Esophagus mucosa (tissue), 1 donor: ENCODE measurements at regions not wholly inside any gene's neighbourhood (a gene's known extent, or its start where the extent isn't known, plus 50 kb on each side); places are given as distances from the start of the nearest gene placed in this dataset.
"Not testable (repeated sequence)": the region's sequence is repeated elsewhere in the genome, so short reads cannot be mapped to it uniquely, and the experiment has no call there.

Experiments
- ATAC-seq: fragments of 200-7000 bp; cut with Tn5 transposase; one replicate; pipeline ENCODE4 v1.9.1; 2020
- donor health status: DM: yes; HTN: yes; CAD: no.

DNA sequence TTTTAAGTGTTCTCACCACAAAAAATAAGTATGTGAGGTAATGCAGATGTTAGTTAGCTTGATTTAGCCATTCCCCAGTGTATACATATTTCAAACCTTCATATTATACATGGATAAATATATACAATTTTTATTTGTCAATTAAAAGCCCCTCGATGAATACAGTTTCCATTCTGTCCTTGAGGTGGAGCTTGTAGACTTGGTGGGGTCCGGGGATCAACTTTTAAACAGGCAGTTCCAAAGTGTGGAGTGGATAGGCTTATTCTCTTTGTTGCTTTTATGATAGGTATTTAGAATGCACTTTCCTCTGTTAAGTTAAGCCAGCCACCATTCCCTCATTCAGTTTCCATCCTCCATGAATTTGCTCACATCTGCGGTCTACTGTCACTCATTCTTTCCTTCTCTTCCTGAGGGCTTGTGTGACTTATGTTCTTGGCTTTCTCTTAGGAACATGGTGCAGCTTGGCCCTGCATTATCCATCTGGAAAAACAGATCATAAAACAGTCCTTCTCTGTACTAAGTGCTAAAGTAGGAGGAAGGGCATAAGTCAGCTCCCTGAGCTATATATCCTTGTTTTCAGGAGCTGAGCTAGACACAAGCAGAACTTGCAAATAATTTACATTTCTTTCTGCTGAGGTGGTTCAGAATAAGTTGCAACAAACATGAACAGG, 149.1 kb downstream of the NFKBIZ start:
- ATAC-seq, result no peak

DNA sequence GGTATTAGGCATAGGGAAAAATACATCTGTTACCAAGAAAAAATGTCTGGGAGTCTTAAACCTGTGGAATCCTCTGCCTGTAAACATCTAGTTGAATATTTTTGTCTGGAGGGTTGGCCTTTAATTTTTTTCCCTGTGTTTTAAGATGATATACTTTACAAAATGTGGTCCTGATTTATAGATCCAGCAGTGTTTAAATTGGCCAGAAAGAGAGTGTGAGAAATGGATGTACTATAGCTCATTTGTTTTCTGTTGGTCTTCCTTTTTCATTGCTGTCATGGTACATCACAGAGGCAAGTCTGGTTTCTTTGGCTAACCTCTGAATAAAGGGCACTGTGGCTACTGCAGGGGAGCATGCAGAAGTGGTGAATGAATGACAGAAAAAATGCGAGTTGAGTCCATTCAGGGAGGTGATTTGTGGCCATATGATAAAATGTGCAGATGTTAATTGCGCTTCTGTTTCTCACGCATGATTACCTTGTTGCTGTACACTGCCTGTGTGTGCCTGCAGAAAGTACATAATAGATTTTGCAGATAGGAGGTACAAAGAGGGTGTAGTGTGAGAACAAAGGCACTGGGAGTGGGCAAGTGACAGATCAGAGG, 150.0 kb downstream of the NFKBIZ start:
- ATAC-seq, result peak; percentile 32

DNA sequence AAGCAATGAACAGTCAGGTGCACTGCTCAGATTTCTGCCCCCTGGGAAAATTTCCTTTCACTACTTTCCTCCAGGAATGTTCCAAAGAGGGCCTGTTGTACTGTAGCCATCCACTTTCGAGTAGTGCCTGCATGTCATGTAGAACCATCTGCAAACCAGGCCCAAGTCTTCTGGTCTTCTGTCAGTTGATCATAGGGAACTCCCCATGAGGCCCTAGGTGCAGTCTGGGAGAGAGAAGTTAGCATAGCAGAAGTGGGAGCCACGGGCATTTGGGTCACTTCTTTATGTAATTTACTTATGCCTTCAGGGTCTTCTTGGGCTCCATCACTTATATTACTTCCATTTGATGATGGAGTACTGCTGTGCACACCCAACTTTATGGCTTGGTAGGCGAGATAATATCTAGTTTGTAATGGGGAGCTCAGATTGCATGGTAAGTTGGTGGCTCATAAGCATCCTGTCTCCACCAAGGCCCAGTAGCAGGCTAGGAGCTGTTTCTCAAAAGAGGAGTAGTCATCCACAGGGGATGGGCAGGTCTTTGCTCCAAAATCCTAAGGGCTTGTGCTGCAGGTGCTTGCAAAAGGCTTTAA, 151.4 kb downstream of the NFKBIZ start:
- peak; percentile 69 for ATAC-seq

DNA sequence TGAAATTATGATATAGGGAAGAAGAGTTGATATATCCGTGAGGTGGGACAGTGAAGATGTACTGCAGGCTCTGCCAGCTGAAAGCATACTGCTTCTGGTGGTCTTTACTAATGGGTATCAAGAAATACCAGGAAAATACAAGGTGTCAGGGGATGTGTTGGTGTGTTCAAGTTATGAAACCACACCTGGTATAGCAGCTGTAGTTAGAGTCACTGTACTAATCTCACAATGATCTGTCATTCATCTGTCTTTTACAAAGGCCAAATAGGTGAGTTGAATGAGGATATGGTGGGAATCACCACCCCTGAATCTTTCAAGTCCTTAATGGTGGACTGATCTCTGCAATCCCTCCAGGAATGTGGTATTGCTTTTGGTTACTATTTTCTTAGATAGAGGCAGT, 152.7 kb downstream of the NFKBIZ start:
- no peak for ATAC-seq

DNA sequence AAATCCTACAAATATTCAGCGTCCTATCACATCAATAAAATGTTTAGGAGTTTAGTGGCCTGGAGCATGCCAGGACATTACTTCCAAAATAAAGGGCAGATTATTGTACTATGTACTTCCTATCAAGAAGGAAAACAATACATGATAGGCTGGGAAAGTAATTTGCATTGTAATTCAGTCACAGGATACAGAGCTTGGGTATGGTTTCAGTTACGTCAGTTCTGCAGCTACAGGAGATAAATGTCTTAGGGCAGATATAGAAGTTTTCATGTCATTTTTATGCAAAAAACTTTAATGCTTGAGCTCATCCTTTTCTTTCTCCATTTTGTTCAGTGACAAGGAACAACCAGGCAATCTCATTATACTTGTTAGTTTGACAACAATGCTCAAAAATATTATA, 155.2 kb downstream of the NFKBIZ start:
- ATAC-seq, result no peak

DNA sequence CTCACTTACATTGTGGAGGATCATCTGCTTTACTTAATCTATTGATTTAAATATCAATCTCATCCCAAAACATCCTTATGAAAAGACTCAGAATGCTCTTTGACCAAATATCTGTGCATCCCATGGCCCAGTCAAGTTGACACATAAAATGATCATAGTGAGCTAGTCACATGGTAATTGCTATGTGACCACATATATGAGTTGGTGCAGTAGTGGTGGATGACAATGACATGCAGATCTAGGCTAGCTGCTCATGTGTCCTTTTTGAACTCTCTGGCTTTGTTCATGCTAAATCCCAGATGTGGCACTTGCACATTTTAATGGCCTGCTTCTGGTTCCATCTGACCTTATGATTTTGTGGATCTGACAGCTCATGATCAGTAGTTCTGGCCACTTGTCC, 156.2 kb downstream of the NFKBIZ start:
- ATAC-seq, result no peak

DNA sequence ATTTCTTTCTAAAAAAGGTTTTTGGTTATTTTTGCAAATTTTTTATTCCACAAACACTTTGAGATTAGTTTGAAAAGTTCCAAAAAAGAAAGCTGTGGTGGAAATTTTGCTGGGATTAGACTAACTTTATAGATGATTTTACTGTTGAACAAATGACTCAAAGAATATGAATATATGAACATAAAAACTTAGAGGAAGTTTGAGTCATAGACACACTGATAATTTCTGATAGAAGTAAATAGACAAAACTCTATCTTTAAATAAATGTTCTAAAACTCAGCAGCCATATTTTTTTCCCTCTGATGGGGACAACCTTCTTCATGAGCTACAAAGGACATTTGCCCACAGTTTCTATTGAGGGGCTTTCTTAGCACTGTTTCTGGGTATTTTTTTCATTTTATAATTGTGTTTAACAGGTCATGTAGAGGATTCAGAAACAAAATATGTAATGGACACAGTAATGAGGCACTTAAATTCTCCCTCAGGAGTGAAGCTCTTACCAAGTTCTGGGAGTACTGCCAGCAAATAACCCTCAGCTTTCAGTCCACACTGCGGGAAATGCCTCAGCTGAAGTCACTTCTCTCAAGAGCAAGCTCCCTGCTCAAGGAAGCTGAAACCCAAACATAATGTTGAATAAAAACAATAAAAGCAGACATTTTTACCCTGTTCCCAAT, 157.6 kb downstream of the NFKBIZ start:
- no peak for ATAC-seq

DNA sequence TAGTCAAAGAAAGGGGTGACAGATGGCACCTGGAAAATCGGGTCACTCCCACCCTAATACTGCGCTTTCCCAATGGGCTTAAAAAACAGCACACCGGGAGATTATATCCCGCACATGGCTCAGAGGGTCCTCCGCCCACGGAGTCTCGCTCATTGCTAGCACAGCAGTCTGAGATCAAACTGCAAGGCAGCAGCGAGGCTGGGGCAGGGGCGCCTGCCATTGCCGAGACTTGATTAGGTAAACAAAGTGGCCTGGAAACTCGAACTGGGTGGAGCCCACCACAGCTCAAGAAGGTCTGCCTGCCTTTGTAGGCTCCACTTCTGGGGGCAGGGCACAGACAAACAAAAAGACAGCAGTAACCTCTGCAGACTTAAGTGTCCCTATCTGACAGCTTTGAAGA, 159.1 kb downstream of the NFKBIZ start:
- not testable (repeated sequence) for ATAC-seq

DNA sequence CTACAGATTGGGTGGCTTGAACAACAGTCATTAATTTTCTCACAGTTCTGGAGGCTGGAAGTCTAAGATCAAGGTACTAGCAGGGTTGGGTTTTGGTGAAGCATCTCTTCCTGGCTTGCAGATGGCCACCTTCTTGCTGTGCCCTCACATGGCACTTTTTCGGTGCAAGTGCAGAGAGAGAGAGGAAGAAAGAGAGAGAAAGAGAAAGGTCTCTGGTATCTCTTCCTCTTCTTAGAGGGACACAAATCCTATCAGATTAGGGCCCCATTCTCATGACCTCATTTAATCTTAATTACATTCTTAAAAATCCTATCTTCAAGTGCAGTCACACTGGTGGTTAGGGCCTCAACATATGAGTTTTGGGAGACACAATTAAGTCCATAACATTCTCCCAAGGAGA, 167.1 kb downstream of the NFKBIZ start:
- ATAC-seq, result no peak

DNA sequence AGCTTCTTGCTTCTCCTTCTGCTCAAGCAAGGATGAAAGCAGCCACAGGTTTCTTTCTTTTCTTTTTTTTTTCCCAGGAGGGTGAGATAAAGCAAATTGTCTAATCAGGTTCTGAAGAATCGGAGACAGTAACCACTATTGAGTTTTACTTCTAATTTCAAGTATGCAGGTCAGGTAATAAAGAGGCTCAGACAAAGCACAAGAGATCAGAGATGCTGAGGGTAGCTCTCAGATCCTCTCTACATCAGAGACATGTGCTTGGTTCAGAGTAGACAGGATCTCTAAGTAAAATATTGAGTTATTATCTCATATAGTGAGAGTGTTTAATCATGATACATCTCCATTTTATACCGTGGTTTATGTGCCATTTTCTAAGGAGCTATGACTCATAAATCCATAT, 168.5 kb downstream of the NFKBIZ start:
- no peak for ATAC-seq

DNA sequence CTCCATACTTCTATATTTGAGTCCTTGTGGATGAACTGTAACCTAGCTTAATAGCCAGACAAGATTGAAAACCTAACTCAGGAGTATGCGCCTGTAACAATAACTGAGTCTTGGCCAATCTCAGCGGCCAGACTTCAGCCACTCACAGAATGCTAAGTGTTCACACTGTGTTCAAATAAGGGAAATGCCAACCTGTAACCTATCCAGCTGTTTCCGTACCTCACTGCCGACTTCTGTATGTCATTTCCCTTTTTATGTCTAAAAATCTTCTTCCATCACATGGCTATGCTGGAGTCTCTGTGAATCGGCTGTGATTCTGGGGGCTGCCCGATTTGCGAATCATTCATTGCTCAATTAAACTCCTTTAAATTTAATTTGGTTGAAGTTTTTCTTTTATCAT, 169.2 kb downstream of the NFKBIZ start:
- no peak for ATAC-seq

DNA sequence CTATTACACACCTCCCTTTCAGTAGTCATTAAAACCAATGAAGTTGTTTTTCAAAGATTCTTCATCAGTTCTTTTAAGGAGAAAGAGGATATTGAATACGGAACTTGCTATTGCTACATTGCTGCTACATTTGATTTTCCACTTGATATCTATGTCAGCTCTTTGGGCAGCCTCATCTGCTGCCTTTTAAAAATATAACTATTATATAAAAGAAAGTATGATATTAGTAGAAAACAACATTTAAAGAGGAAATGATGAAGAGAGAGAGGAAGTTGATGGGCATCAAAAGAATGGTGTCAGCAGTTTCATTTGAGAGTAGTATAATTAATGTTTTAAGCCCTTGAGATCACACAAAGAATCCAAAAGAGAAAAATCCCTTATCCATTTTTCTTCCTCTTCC, 171.4 kb downstream of the NFKBIZ start:
- ATAC-seq, result no peak

DNA sequence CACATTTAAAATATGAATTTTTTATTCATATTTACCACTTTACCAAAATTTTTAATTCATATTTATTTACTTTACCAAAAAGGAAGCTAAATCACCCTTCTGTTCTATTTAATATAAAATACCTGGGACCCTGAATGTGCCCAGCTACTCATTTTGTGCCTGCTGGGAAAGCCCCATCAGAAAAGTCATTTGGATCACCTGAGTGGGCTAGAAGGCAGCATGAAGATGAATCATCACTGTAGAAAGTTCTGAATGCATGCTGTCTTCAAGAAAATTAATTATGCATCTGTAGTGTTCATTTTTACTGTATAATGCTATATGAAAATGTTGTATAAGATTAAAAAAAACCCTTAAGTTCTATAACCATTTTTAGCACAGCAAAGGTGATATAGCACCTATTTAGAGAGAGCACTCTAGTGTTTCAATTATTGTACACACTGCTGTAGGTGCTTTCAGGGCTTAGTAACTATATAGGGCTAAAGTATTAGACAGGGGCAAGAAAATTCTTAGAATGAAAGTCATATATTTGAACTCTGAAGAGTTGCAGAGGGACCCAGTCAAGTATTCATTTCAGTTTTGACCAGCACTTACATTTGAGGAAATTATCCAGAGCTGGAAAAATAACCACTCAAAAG, 175.1 kb downstream of the NFKBIZ start:
- no peak for ATAC-seq

DNA sequence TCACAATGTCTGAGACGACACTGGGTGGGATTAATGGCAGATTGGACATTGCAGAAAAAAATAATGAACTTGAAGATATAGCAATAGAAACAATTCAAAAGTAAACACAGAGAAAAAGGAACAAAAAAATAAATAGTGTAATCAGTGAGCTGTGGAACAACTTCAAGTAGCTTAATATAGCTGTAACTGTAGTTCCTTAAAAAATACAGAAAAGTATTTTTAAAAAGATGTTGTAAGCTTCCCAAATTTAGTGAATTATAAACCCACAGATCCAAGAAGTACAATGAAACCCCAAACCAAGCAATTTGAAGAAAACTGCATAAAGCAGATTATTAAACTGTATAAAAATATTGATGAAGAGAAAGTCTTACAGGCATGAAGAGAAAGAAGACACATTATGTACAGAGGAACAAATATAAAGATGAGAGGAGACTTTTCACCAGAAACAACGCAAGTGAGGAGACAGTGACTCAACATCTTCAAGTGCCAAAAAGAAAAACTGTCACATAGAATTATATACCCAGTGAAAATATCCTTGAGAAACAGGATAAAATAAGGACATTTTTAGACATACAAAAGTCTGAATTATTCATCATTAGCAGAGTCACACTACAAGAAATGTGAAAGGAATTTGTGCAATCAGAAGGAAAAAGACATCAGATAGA, 176.4 kb downstream of the NFKBIZ start:
- no peak for ATAC-seq

DNA sequence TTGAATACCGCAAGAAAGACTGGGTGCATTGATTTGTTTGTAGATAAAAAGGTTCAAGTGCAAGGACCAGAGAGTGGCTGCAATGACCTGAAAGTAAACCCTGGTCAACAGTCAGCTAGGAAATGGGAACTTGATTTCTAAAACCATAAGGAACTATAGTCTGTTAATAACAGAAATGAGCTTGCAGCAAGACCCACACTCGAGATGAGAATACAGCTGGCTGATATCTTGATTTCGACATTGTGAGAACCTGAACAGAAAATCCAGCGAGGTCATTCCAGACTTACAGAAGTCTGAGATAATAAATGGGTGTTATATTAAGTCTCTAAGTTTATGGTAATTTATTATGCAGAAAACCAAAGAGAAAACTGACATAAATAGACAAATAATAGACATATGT, 177.3 kb downstream of the NFKBIZ start:
- no peak for ATAC-seq

DNA sequence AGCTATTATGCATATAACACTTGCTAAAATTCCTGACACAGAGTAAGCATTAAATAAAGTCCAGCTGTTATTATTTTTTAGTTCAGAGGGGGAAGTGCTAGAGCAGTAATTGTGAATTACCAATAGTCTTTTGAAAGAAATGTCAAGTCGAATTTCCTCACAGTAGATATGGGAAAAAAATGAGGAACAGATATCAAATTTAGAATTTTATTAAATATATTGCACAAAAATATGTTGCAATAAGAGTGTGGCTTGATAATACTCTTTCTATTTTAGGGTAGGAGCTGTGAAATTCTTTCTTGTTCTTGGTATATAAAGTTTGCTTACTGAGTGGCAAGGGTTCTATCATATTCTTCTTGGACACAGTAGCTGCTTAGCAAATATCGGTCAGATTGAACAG, 181.3 kb downstream of the NFKBIZ start:
- ATAC-seq, result no peak

DNA sequence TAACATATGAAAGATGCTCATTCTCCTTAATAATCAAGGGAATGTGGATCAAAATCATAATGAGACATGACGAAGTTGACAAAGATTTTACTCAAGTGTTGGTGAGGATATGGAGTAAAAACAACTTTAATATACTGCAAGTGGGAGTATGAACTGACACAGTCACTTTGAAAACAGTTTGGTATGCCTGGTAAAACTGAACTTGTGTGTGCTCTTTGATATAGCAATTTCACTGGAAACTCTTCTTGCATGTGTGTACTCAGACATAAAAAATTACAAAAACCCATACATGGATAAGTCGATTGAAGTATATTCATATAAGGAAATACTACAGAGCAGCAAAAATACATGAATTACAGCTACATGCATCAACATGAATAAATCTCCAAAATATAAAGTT, 182.5 kb downstream of the NFKBIZ start:
- ATAC-seq, result no peak

DNA sequence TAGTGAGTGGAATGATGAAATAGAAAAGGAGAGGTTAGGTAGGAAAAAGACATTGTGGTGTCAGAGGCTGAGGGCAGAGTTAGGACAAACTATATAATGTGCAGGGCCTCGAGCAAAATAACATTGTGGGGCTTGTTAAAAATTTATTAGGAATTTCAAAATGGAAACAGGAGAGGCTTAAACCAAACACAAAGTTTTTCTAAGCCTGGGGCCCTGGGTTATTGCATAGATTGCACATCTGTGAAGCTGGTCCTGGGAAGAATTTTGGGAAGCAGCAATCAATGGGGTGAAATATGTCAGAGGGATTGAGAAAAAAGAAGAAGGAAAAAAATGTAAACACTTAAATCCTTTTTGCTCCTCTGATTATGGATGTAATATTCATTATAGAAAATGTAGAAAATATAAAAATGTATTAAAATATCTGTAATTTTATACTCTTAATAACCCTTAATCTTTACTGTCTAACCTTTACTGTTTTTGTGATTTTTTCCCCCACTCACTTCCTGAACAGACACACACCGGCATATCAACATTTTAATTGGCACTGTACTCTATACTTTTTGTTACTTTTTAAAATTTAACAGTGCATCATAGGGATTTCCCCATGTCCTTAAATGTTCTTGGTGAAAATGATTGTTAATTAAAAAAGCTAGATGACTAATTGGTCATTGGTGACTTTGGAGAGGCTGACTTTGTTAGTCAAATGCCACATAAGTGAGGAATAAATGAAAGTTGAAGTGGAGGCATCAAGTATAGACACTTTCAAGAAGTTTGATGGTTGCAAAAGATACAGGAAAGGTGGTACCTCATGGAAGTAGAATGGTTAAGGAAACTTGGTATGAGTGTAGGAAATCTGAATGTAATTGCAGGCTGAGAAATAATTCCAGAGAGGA, 183.4 kb downstream of the NFKBIZ start:
- no peak for ATAC-seq

DNA sequence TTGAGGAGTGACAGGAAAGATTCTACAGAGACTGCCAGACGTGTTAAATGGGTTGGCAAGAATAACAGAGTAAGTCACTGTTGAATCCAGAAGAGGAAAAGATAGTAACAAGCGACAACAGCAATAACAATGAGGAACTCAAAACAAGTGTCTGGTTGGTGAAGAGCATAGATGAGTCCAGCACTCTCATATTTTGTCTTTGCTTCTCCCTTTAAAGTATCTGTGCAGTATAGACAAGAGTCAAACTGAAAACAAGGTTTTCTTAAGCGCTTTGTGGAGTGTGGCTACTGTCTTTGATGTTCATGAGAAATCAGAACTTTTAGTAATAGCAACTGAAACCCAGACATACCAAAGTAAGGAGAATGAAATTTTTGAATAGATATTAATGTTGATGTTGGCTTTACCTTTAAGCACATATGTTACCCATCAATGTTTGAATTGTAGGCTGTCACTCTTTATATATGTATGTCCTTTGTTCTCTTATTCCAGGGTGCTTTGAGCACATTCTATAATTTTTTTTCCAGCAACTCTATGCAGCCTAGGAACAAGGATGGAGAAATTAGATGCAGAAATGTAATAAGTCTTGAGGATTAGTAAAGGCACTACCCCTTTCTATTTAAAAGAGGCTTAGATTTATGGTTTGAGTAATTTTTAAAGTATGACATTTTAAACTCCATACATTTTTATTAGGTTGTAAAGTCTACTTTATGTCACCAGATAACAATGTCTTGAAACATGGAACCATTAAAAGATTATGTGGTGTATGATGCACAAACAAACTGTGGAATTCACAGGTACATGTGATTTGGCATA, 185.5 kb downstream of the NFKBIZ start:
- ATAC-seq, result no peak

DNA sequence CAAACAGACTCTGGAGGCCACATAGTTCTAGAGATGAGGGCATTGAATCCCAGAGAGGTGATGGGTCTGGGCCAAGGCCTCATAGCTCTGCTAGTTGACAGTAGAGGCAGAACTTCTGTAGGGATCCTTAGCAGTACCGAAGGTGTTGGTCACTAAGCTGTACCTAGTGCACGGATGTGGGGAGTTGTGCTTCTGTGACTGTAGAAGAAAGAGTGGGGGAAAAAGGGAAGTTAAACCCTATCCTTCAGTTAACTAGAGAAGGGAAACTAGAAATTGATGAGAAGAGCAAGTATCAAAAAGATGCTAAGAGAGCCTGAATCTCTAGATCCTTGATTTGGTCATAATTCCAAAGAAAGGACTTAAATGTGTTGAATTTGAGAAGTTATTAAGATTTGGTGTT, 186.7 kb downstream of the NFKBIZ start:
- no peak for ATAC-seq

DNA sequence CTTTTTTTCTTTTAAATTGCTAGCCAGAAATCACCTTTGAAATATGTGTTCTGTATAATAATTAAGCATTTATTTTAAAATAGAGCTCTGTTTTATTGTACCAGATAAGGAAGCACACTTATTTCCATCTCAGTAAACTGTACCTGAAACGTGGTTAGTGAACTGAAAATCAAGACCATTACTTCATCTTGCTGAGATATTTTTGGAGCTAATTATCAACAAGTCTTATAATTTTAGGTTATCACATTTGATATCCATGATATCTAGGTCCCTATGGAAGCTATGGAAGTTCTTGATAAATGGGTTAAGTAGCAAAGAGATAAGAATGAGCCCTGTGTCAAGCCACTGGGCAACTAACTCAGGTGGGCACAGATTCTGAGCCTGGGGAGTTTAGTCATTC, 187.2 kb downstream of the NFKBIZ start:
- no peak for ATAC-seq
